Retinal pigment epithelial cell (primary cell): ENCODE measurements at regions not wholly inside any gene's neighbourhood (a gene's known extent, or its start where the extent isn't known, plus 50 kb on each side); places are given as distances from the start of the nearest gene placed in this dataset.

ENCODE experiments used
- DNase-seq: peaks from one replicate; pipeline ENCODE4 v3.0.0-alpha.2; 2010; ENCODE audit warnings: low read depth
- H3K4me3 ChIP-seq: 2 replicates; pipeline ENCODE4 v1.5.1; 2011; ENCODE audit warnings: mild to moderate bottlenecking, low read length, control low read depth, moderate library complexity
- CTCF ChIP-seq: conservative IDR thresholded peaks from 2 replicates; pipeline ENCODE4 v1.5.1; 2011; ENCODE audit warnings: low read depth, low read length, control low read depth, inconsistent platforms

GRCh38 chr3:106824856-106825255, 552.4 kb upstream of the CCDC54 start:
- H3K4me3 ChIP-seq, result no peak overlapping the region
- no peak for DNase-seq
- TF ChIP-seq CTCF, result peak; percentile 53

GRCh38 chr3:106825962-106826605, 551.2 kb upstream of the CCDC54 start:
- no peak for DNase-seq
- no peak for TF ChIP-seq CTCF
- H3K4me3 ChIP-seq, result no peak overlapping the region

GRCh38 chr3:106826791-106827311, 550.4 kb upstream of the CCDC54 start:
- no peak for DNase-seq
- TF ChIP-seq CTCF, result no peak
- no peak overlapping the region for H3K4me3 ChIP-seq

- H3K4me3 ChIP-seq, result no peak overlapping the region
- no peak for TF ChIP-seq CTCF
- no peak for DNase-seq
Observed at GRCh38 chr3:106827515-106828213, 549.6 kb upstream of the CCDC54 start.

- H3K4me3 ChIP-seq, result no peak overlapping the region
- DNase-seq, result no peak
- TF ChIP-seq CTCF, result no peak
Observed at GRCh38 chr3:106829206-106829605, 548.0 kb upstream of the CCDC54 start.

- H3K4me3 ChIP-seq, result no peak overlapping the region
- no peak for DNase-seq
- no peak for TF ChIP-seq CTCF
Observed at GRCh38 chr3:106830334-106830733, 546.9 kb upstream of the CCDC54 start.

GRCh38 chr3:106836906-106837305, 540.3 kb upstream of the CCDC54 start:
- TF ChIP-seq CTCF, result no peak
- no peak overlapping the region for H3K4me3 ChIP-seq

More at GRCh38 chr3:106836906-106837305, 540.3 kb upstream of the CCDC54 start:
- no peak for DNase-seq
